Neural progenitor cell (in vitro differentiated cells): ENCODE measurements at regions not wholly inside any gene's neighbourhood (a gene's known extent, or its start where the extent isn't known, plus 50 kb on each side); places are given as distances from the start of the nearest gene placed in this dataset.

ENCODE experiments used
- DNase-seq: peaks from one replicate; pipeline ENCODE4 v3.0.0-alpha.2; 2016; ENCODE audit warnings: low spot score
- H2AFZ ChIP-seq: fragments of 200-600 bp; sonication (generic); replicated peaks from 2 replicates; pipeline ENCODE4 v1.6.1; 2016; ENCODE audit warnings: antibody characterized with exemption
- H3F3A ChIP-seq: fragments of 200-600 bp; sonication (generic); 2 replicates; pipeline ENCODE4 v1.6.1; 2016; ENCODE audit warnings: antibody characterized with exemption, low read depth
- H3K27ac ChIP-seq: fragments of 200-600 bp; sonication (generic); 2 replicates; pipeline ENCODE4 v1.5.1; 2016; ENCODE audit warnings: mild to moderate bottlenecking
- H3K27me3 ChIP-seq: fragments of 200-600 bp; sonication (generic); 2 replicates; pipeline ENCODE4 v1.6.1; 2016; ENCODE audit warnings: mild to moderate bottlenecking, moderate library complexity
- H3K36me3 ChIP-seq: fragments of 200-600 bp; sonication (generic); 2 replicates; pipeline ENCODE4 v1.5.1; 2016
- H3K4me1 ChIP-seq: fragments of 200-600 bp; sonication (generic); 2 replicates; pipeline ENCODE4 v1.6.1; 2016; ENCODE audit warnings: mixed run types
- H3K4me2 ChIP-seq: fragments of 200-600 bp; sonication (generic); 2 replicates; pipeline ENCODE4 v1.6.1; 2016
- H3K4me3 ChIP-seq: fragments of 200-600 bp; sonication (generic); 2 replicates; pipeline ENCODE4 v1.5.1; 2016
- H3K79me2 ChIP-seq: fragments of 200-600 bp; sonication (generic); 2 replicates; pipeline ENCODE4 v1.6.1; 2016; ENCODE audit warnings: low read depth
- H3K9ac ChIP-seq: fragments of 200-600 bp; sonication (generic); 2 replicates; pipeline ENCODE4 v1.6.1; 2016
- H3K9me3 ChIP-seq: fragments of 200-600 bp; sonication (generic); 2 replicates; pipeline ENCODE4 v1.5.1; 2016; ENCODE audit warnings: low read depth
- H4K20me1 ChIP-seq: fragments of 200-600 bp; sonication (generic); 2 replicates; pipeline ENCODE4 v1.6.1; 2016; ENCODE audit warnings: low read depth
- H3K27ac Mint-ChIP-seq: 3 replicates; pipeline ENCODE4 v1.8.0; 2021; ENCODE audit warnings: mixed read lengths
- H3K27me3 Mint-ChIP-seq: 2 replicates; pipeline ENCODE4 v1.8.0; 2022; ENCODE audit warnings: low read depth, mild to moderate bottlenecking, inconsistent platforms, moderate library complexity, mixed read lengths; ENCODE audit not compliant: insufficient read depth
- H3K36me3 Mint-ChIP-seq: 3 replicates; pipeline ENCODE4 v1.8.0; 2021; ENCODE audit warnings: mixed read lengths
- H3K4me1 Mint-ChIP-seq: 3 replicates; pipeline ENCODE4 v1.8.0; 2021; ENCODE audit warnings: mixed read lengths
- H3K4me3 Mint-ChIP-seq: 3 replicates; pipeline ENCODE4 v1.8.0; 2021; ENCODE audit warnings: mild to moderate bottlenecking, moderate library complexity, mixed read lengths
- H3K9me3 Mint-ChIP-seq: 3 replicates; pipeline ENCODE4 v1.8.0; 2020; ENCODE audit warnings: mixed read lengths
- CTCF ChIP-seq: fragments of 200-600 bp; sonication (generic); IDR thresholded peaks from 2 replicates; pipeline ENCODE4 v1.5.1; 2017; ENCODE audit warnings: antibody characterized with exemption, mild to moderate bottlenecking
- EZH2 ChIP-seq: fragments of 200-600 bp; sonication (generic); IDR thresholded peaks from 2 replicates; pipeline ENCODE4 v1.6.1; 2017; ENCODE audit warnings: antibody characterized with exemption, mild to moderate bottlenecking, moderate library complexity
- EZH2phosphoT487 ChIP-seq: fragments of 200-600 bp; sonication (generic); IDR thresholded peaks from 2 replicates; pipeline ENCODE4 v1.6.1; 2017; ENCODE audit warnings: antibody characterized with exemption

- no peaks in the 10 kb centered on the region for H3K27me3 ChIP-seq
- H3K27me3 Mint-ChIP-seq: no peaks in the 10 kb centered on the region
- H3K79me2 ChIP-seq: no peaks in the 10 kb centered on the region
- no peak overlapping the region for H3K4me2 ChIP-seq
- no peaks in the 10 kb centered on the region for H3K9me3 ChIP-seq
- H3K27ac ChIP-seq: no peak overlapping the region
- H3K9ac ChIP-seq: no peak overlapping the region
- H3K4me1 Mint-ChIP-seq: peaks cover 11% of the 10 kb centered on the region
- H3K4me3 Mint-ChIP-seq: no peak overlapping the region
- TF ChIP-seq EZH2 (no peak), EZH2phosphoT487 (no peak), CTCF (no peak)
- no peak overlapping the region for H3K27ac Mint-ChIP-seq
- no peaks in the 10 kb centered on the region for H3K9me3 Mint-ChIP-seq
- no peak overlapping the region for H3K4me3 ChIP-seq
- H2AFZ ChIP-seq: no peak overlapping the region
- no peaks in the 10 kb centered on the region for H3F3A ChIP-seq
- no peaks in the 10 kb centered on the region for H4K20me1 ChIP-seq
- DNase-seq: no peak
- H3K36me3 ChIP-seq: no peaks in the 10 kb centered on the region
- no peaks in the 10 kb centered on the region for H3K36me3 Mint-ChIP-seq
- H3K4me1 ChIP-seq: peaks cover 4% of the 10 kb centered on the region
These were observed 734.3 kb downstream of the STIM2 start for GRCh38 chr4:27594922-27595321.

GRCh38 chr4:27595571-27596360, 735.1 kb downstream of the STIM2 start:
- Mint-ChIP-seq H3K27me3 (no peaks in the 10 kb centered on the region), H3K27ac (no peak overlapping the region), H3K36me3 (no peaks in the 10 kb centered on the region), H3K4me3 (no peak overlapping the region), H3K4me1 (peaks cover 11% of the 10 kb centered on the region), H3K9me3 (no peaks in the 10 kb centered on the region)
- no peaks in the 10 kb centered on the region for H3K9me3 ChIP-seq
- H3K9ac ChIP-seq: no peak overlapping the region
- TF ChIP-seq EZH2 (no peak), EZH2phosphoT487 (no peak), CTCF (no peak)
- no peak for DNase-seq
- H3K27ac ChIP-seq: no peak overlapping the region
- H3K4me1 ChIP-seq: peaks cover 4% of the 10 kb centered on the region
- H2AFZ ChIP-seq: no peak overlapping the region
- H3K36me3 ChIP-seq: no peaks in the 10 kb centered on the region
- H3K4me2 ChIP-seq: no peak overlapping the region
- H3K79me2 ChIP-seq: no peaks in the 10 kb centered on the region
- no peaks in the 10 kb centered on the region for H4K20me1 ChIP-seq
- H3K27me3 ChIP-seq: no peaks in the 10 kb centered on the region
- no peaks in the 10 kb centered on the region for H3F3A ChIP-seq
- H3K4me3 ChIP-seq: no peak overlapping the region

GRCh38 chr4:27602172-27602571, 741.5 kb downstream of the STIM2 start:
- H2AFZ ChIP-seq: no peak overlapping the region

More at GRCh38 chr4:27602172-27602571, 741.5 kb downstream of the STIM2 start:
- H3K27me3 Mint-ChIP-seq: no peaks in the 10 kb centered on the region
- H3K27ac ChIP-seq: no peak overlapping the region
- H3K79me2 ChIP-seq: no peaks in the 10 kb centered on the region
- TF ChIP-seq EZH2phosphoT487: no peak
- no peak for TF ChIP-seq CTCF
- TF ChIP-seq EZH2: no peak
- H3K4me3 Mint-ChIP-seq: no peak overlapping the region
- H3K27me3 ChIP-seq: no peaks in the 10 kb centered on the region
- no peaks in the 10 kb centered on the region for H3K9me3 Mint-ChIP-seq
- no peaks in the 10 kb centered on the region for H4K20me1 ChIP-seq
- no peak overlapping the region for H3K9ac ChIP-seq
- no peak overlapping the region for H3K4me3 ChIP-seq
- H3K36me3 ChIP-seq: no peaks in the 10 kb centered on the region
- H3K4me1 ChIP-seq: no peaks in the 10 kb centered on the region
- H3K36me3 Mint-ChIP-seq: no peaks in the 10 kb centered on the region
- no peaks in the 10 kb centered on the region for H3K4me1 Mint-ChIP-seq
- DNase-seq: no peak
- no peaks in the 10 kb centered on the region for H3F3A ChIP-seq
- H3K9me3 ChIP-seq: no peaks in the 10 kb centered on the region
- no peak overlapping the region for H3K27ac Mint-ChIP-seq
- H3K4me2 ChIP-seq: no peak overlapping the region
